Upper lobe of left lung (tissue), 6 donors: ENCODE measurements at regions not wholly inside any gene's neighbourhood (a gene's known extent, or its start where the extent isn't known, plus 50 kb on each side); places are given as distances from the start of the nearest gene placed in this dataset.
"Not testable (repeated sequence)": the region's sequence is repeated elsewhere in the genome, so short reads cannot be mapped to it uniquely, and the experiment has no call there.

ENCODE experiments used
- ATAC-seq, 2 donors: fragments of 200-7000 bp; cut with Tn5 transposase; one replicate each; pipeline ENCODE4 v1.9.1; 2022; ENCODE audit warnings: mild to moderate bottlenecking in 2 of 2, moderate library complexity in 2 of 2; ENCODE audit not compliant: low FRiP score in 2 of 2
- DNase-seq, 2 donors: peaks; one replicate each; pipeline ENCODE4 v3.0.0-alpha.2; 2019 to 2020
- H3K27ac ChIP-seq, 4 donors: fragments of 200-600 bp; sonication (generic); one replicate each; pipeline ENCODE4 v1.5.1; 2016 to 2019
- H3K27me3 ChIP-seq, 4 donors: fragments of 200-600 bp; sonication (generic); one replicate each; pipeline ENCODE4 v1.5.1; 2017 to 2019
- H3K36me3 ChIP-seq, 4 donors: fragments of 200-600 bp; sonication (generic); one replicate each; pipeline ENCODE4 v1.5.1; 2016 to 2019
- H3K4me1 ChIP-seq, 4 donors: fragments of 200-600 bp; sonication (generic); one replicate each; pipeline ENCODE4 v1.5.1; 2018 to 2019
- H3K4me3 ChIP-seq, 4 donors: fragments of 200-600 bp; sonication (generic); one replicate each; pipeline ENCODE4 v1.5.1; 2017 to 2019; ENCODE audit warnings: mild to moderate bottlenecking in 2 of 4, moderate library complexity in 1 of 4
- H3K9me3 ChIP-seq, 4 donors: fragments of 200-600 bp; sonication (generic); one replicate each; pipeline ENCODE4 v1.5.1; 2018 to 2019
- CTCF ChIP-seq, 6 experiments: fragments of 450-650 bp in 4 of 6; fragments of 200-600 bp in 2 of 6; sonication (generic) in 2 of 6; IDR thresholded peaks; one replicate each; pipeline ENCODE4 v1.5.1; 2016 to 2019; ENCODE audit warnings: antibody characterized with exemption in 6 of 6
- EP300 ChIP-seq, 4 donors: sonication (generic); formaldehyde crosslinking; IDR thresholded peaks; one replicate each; pipeline ENCODE4 v1.5.1; 2017; ENCODE audit warnings: antibody characterized with exemption in 4 of 4, control low read depth in 2 of 4
- POLR2A ChIP-seq, 4 donors: fragments of 450-650 bp; IDR thresholded peaks; one replicate each; pipeline ENCODE4 v1.5.1; 2016 to 2017; ENCODE audit warnings: antibody characterized with exemption in 4 of 4, mild to moderate bottlenecking in 2 of 4
- POLR2AphosphoS5 ChIP-seq, 2 donors: sonication (generic); formaldehyde crosslinking; IDR thresholded peaks; one replicate each; pipeline ENCODE4 v1.5.1; 2017; ENCODE audit warnings: antibody characterized with exemption in 2 of 2
- WGBS, 2 donors: methylation state at CpG; one replicate each; pipeline ENCODE4 v1.1.5; 2017 to 2018; 5-methylcytosine and 5-hydroxymethylcytosine counted together
- donor health status: DM: no; HTN: no; CAD: no; lungs with moderate emphysema.
- donor health status: DM: no; HTN: yes; CAD: no; lungs with severe emphysema.

DNA sequence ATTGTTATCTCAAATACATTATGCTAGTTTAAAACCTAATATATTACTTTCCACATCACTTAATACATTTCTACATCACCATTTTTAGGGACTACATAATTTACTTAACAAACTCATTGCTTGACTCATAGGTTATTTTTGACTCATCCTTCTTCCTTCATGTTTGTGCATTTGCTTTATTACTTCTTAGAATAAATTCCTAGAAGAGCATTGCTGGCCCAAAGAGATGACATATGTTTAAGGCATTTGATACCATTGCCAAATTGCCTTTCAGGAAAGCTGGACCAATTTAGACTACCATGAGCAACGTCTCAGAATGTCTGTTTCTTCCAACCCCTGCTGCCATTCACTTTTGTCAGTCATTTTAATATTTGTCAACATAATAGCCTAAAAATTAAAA is 905.8 kb downstream of the IGSF11 start:
- H3K4me3 ChIP-seq = no peak overlapping the region
- H3K9me3 ChIP-seq = no peaks in the 10 kb centered on the region
- no peak for TF ChIP-seq POLR2A (IDR thresholded peaks at IDR 0.05)
- TF ChIP-seq EP300 (IDR thresholded peaks at IDR 0.05) = no peak
- no peak for TF ChIP-seq CTCF (IDR thresholded peaks at IDR 0.05)
- DNase-seq (no peak), ATAC-seq (no peak)
- H3K4me1 ChIP-seq = no peaks in the 10 kb centered on the region
- H3K27me3 ChIP-seq = no peaks in the 10 kb centered on the region
- no peak overlapping the region for H3K27ac ChIP-seq
- H3K36me3 ChIP-seq = no peaks in the 10 kb centered on the region
- 0 to 26% methylated on average over 1 of the region's 1 CpG for WGBS, 2 donors

GRCh38 chr3:118137778-118138177 is 896.9 kb downstream of the IGSF11 start:
- H3K4me3 ChIP-seq = no peak overlapping the region
- TF ChIP-seq EP300 (IDR thresholded peaks at IDR 0.05) (no peak), CTCF (IDR thresholded peaks at IDR 0.05) (no peak), POLR2AphosphoS5 (IDR thresholded peaks at IDR 0.05) (no peak), POLR2A (IDR thresholded peaks at IDR 0.05) (no peak)
- WGBS, 2 donors = 61 to 68% methylated on average over 2 of the region's 2 CpGs
- no peak for ATAC-seq
- H3K27ac ChIP-seq = no peak overlapping the region
- no peaks in the 10 kb centered on the region for H3K27me3 ChIP-seq
- no peaks in the 10 kb centered on the region for H3K36me3 ChIP-seq
- no peak for DNase-seq
- H3K9me3 ChIP-seq = peaks cover 0 to 9% (median 3%) of the 10 kb centered on the region in 4 donors
- H3K4me1 ChIP-seq = no peaks in the 10 kb centered on the region

GRCh38 chr3:118144919-118145318 is 889.7 kb downstream of the IGSF11 start:
- H3K9me3 ChIP-seq = peaks cover 0 to 10% (median 0%) of the 10 kb centered on the region in 4 donors
- no peak for TF ChIP-seq POLR2AphosphoS5 (IDR thresholded peaks at IDR 0.05)
- no peak for TF ChIP-seq POLR2A (IDR thresholded peaks at IDR 0.05)
- no peak for TF ChIP-seq EP300 (IDR thresholded peaks at IDR 0.05)
- no peak for TF ChIP-seq CTCF (IDR thresholded peaks at IDR 0.05)
- 90 to 94% methylated on average over 3 to 4 of the region's 4 CpGs for WGBS, 2 donors
- ATAC-seq (no peak), DNase-seq (no peak)
- H3K27me3 ChIP-seq = no peaks in the 10 kb centered on the region
- H3K4me1 ChIP-seq = no peaks in the 10 kb centered on the region
- no peaks in the 10 kb centered on the region for H3K36me3 ChIP-seq
- no peak overlapping the region for H3K4me3 ChIP-seq
- H3K27ac ChIP-seq = no peak overlapping the region

DNA sequence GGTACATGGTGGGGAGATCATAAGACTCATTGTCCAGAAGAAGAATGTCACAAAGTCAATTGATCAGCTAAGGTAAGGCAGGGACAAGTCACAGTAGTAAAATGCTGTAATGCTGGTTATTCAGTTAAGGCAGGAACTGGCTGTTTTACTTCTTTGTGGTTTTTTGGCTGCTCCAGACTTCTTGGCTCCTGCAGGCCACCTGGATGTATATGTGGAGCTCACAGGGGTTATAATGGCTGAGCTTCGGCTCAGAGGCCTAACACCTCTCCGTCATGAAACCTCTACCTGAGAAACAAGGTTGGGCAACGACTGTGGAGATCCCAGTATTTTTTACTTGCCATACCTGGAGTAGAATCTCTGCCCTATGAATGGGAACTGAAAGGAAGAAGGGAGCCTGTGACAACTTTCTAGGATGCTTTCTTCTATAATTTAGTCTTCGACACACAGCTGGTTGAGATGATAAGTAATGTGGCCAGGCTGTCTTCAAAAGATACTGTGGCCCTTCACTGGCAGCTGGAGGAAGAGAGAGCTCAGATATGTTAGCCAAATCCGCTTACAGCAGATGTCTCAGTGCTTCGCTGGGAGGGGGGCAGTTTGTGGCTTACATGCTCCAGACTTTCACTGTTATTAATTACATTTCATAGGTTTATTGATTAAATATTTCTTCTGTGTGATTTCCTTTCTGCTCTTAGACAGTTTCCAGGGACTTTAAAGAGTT is 887.8 kb downstream of the IGSF11 start:
- H3K36me3 ChIP-seq = no peaks in the 10 kb centered on the region
- TF ChIP-seq POLR2A (IDR thresholded peaks at IDR 0.05) (no peak), POLR2AphosphoS5 (IDR thresholded peaks at IDR 0.05) (no peak), EP300 (IDR thresholded peaks at IDR 0.05) (no peak), CTCF (IDR thresholded peaks at IDR 0.05) (no peak)
- no peak for ATAC-seq
- H3K27me3 ChIP-seq = no peaks in the 10 kb centered on the region
- H3K9me3 ChIP-seq = peaks cover 0 to 10% (median 0%) of the 10 kb centered on the region in 4 donors
- H3K27ac ChIP-seq = no peak overlapping the region
- DNase-seq = no peak
- WGBS, 2 donors = 74 to 87% methylated on average over 6 of the region's 6 CpGs
- no peaks in the 10 kb centered on the region for H3K4me1 ChIP-seq
- H3K4me3 ChIP-seq = no peak overlapping the region

DNA sequence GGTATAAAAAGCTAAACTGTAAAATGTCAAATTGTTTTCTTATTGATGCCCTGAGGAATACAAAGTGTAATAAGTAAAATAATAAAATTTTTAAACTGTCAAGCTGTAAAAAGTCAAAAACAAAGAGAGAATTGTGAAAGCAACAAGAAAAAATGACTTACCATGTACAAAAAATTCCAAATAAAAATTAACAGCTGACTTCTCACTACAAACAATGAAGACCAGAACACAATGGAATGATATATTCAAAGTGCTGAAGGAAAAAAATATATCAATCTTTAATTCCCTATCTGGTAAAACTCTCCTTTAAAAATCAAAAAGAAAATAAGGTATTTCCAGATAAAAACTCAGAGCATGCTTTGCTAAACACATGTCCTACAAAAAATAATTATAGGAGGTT is 883.5 kb downstream of the IGSF11 start:
- H3K27ac ChIP-seq = no peak overlapping the region
- H3K36me3 ChIP-seq = no peaks in the 10 kb centered on the region
- peaks cover 0 to 4% (median 0%) of the 10 kb centered on the region in 4 donors for H3K9me3 ChIP-seq
- no peaks in the 10 kb centered on the region for H3K27me3 ChIP-seq
- no peak for TF ChIP-seq POLR2A (IDR thresholded peaks at IDR 0.05)
- TF ChIP-seq POLR2AphosphoS5 (IDR thresholded peaks at IDR 0.05) = no peak
- no peak for TF ChIP-seq EP300 (IDR thresholded peaks at IDR 0.05)
- no peak for TF ChIP-seq CTCF (IDR thresholded peaks at IDR 0.05)
- H3K4me1 ChIP-seq = no peaks in the 10 kb centered on the region
- H3K4me3 ChIP-seq = no peak overlapping the region
- DNase-seq (no peak), ATAC-seq (no peak)

DNA sequence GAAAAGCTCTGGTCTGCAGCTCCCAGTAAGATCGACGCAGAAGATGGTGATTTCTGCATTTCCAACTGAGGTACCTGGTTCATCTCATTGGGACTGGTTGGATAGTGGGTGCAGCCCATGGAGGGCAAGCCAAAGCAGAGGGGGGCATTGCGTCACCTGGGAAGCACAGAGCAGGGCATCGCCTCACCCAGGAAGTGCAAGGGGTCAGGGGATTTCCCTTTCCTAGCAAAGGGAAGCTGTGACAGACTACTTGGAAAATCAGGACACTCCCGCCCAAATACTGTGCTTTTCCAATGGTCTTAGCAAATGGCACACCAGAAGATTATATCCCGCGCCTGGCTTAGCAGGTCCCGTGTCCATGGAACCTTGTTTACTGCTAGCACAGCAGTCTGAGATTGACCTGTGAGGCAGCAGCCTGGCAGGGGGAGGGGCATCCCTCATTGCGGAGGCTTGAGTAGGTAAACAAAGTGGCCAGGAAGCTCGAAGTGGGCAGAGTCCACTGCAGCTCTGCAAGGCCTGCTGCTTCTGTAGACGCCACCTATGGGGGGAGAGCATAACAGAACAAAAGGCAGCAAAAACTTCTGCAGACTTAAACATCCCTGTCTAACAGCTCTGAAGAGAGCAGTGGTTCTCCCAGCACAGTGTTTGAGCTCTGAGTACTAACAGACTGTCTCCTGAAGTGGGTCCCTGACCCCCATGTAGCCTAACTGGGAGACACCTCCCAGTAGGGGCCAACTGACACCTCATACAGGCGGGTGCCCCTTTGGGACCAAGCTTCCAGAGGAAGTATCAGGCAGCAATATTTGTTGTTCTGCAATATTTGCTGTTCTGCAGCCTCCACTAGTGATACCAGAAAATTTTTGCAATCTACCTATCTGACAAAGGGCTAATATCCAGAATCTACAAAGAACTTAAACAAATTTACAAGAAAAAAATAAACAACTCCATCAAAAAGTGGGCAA is 871.7 kb downstream of the IGSF11 start:
- H3K4me3 ChIP-seq = not testable (repeated sequence)
- 83 to 92% methylated on average over 11 to 12 of the region's 12 CpGs for WGBS, 2 donors

More for the DNA sequence above, 871.7 kb downstream of the IGSF11 start:
- H3K27ac ChIP-seq, ATAC-seq, H3K4me1 ChIP-seq, H3K27me3 ChIP-seq, DNase-seq, H3K36me3 ChIP-seq: not testable (repeated sequence)
- peaks cover 0 to 10% (median 0%) of the 10 kb centered on the region in 4 donors for H3K9me3 ChIP-seq
